HepG2 (cell line): ENCODE measurements at regions not wholly inside any gene's neighbourhood (a gene's known extent, or its start where the extent isn't known, plus 50 kb on each side); places are given as distances from the start of the nearest gene placed in this dataset.

Experiments
- DPF2 ChIP-seq: sonication (generic); formaldehyde crosslinking; IDR thresholded peaks from 2 replicates; pipeline ENCODE4 v1.4.0; 2020; ENCODE audit warnings: mild to moderate bottlenecking, low read depth, missing genetic modification reagents, borderline replicate concordance
- FLYWCH1 ChIP-seq: sonication (generic); formaldehyde crosslinking; IDR thresholded peaks from 2 replicates; pipeline ENCODE4 v1.8.1; 2023; ENCODE audit warnings: mild to moderate bottlenecking, missing genetic modification reagents
- MIER3 ChIP-seq: IDR thresholded peaks from 2 replicates; pipeline ENCODE4 v1.6.1; 2016; ENCODE audit warnings: missing compliant biosample characterization, borderline replicate concordance
- MXI1 ChIP-seq: IDR thresholded peaks from 3 replicates; pipeline ENCODE4 v1.6.1; 2012; ENCODE audit warnings: low read depth, low read length, inconsistent platforms, borderline replicate concordance
- PHF5A ChIP-seq: IDR thresholded peaks from one replicate; pipeline ENCODE4 v1.6.1; 2018; ENCODE audit warnings: low read depth, missing genetic modification reagents; ENCODE audit not compliant: unreplicated experiment
- PITX1 ChIP-seq: sonication (generic); formaldehyde crosslinking; IDR thresholded peaks from 2 replicates; pipeline ENCODE4 v1.5.1; 2020; ENCODE audit warnings: mild to moderate bottlenecking, missing genetic modification reagents
- PLRG1 ChIP-seq: fragments of 450-650 bp; conservative IDR thresholded peaks from 2 replicates; pipeline ENCODE4 v1.6.1; 2016
- TBX2 ChIP-seq: sonication (generic); formaldehyde crosslinking; IDR thresholded peaks from 2 replicates; pipeline ENCODE4 v1.5.0; 2020; ENCODE audit warnings: missing genetic modification reagents, mild to moderate bottlenecking, borderline replicate concordance
- ZBTB40 ChIP-seq, 2 experiments: fragments of 450-650 bp in 1 of 2; sonication (generic) in 1 of 2; formaldehyde crosslinking in 1 of 2; IDR thresholded peaks; 2 replicates each; pipeline versions ENCODE4 v1.6.1 to v1.8.0; 2016 to 2022; ENCODE audit warnings: antibody characterized with exemption in 1 of 2, mild to moderate bottlenecking in 1 of 2, missing genetic modification reagents in 1 of 2
- ZNF768 ChIP-seq: sonication (generic); formaldehyde crosslinking; IDR thresholded peaks from 2 replicates; pipeline ENCODE4 v1.4.0; 2020; ENCODE audit warnings: missing genetic modification reagents
- TF ChIP-seq, protein P1 (sequence below): IDR thresholded peaks from 2 replicates; pipeline ENCODE4 v1.6.1; 2016
- TF ChIP-seq, protein P2 (sequence below): sonication (generic); formaldehyde crosslinking; IDR thresholded peaks from 2 replicates; pipeline ENCODE4 v1.9.0; 2022; ENCODE audit warnings: low read depth, missing genetic modification reagents
- TF ChIP-seq, protein P3 (sequence below): sonication (generic); formaldehyde crosslinking; conservative IDR thresholded peaks from 2 replicates; pipeline ENCODE4 v1.4.0; 2020; ENCODE audit warnings: missing genetic modification reagents
- TF ChIP-seq, protein P4 (sequence below): sonication (generic); formaldehyde crosslinking; IDR thresholded peaks from 2 replicates; pipeline ENCODE4 v1.5.0; 2020; ENCODE audit warnings: missing genetic modification reagents

- no peak for TF ChIP-seq ZBTB40 (IDR thresholded peaks at IDR 0.05)
- peak; percentile 65; the same call in 1 of the 2 replicates for TF ChIP-seq ZBTB40 (CRISPR knock-in tag; IDR thresholded peaks at IDR 0.05)
- no peak for TF ChIP-seq FLYWCH1 (CRISPR knock-in tag)
- peak; percentile 98 for TF ChIP-seq PITX1 (CRISPR knock-in tag)
- peak; percentile 99 for TF ChIP-seq DPF2 (CRISPR knock-in tag)
- TF ChIP-seq MIER3 (CRISPR knock-in tag) = 0 out of 2 replicates have a peak, but pooled peaks have one; percentile 65
- TF ChIP-seq, protein P1, sequence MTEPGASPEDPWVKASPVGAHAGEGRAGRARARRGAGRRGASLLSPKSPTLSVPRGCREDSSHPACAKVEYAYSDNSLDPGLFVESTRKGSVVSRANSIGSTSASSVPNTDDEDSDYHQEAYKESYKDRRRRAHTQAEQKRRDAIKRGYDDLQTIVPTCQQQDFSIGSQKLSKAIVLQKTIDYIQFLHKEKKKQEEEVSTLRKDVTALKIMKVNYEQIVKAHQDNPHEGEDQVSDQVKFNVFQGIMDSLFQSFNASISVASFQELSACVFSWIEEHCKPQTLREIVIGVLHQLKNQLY (CRISPR knock-in tag) = peak; percentile 82
- TF ChIP-seq, protein P2, sequence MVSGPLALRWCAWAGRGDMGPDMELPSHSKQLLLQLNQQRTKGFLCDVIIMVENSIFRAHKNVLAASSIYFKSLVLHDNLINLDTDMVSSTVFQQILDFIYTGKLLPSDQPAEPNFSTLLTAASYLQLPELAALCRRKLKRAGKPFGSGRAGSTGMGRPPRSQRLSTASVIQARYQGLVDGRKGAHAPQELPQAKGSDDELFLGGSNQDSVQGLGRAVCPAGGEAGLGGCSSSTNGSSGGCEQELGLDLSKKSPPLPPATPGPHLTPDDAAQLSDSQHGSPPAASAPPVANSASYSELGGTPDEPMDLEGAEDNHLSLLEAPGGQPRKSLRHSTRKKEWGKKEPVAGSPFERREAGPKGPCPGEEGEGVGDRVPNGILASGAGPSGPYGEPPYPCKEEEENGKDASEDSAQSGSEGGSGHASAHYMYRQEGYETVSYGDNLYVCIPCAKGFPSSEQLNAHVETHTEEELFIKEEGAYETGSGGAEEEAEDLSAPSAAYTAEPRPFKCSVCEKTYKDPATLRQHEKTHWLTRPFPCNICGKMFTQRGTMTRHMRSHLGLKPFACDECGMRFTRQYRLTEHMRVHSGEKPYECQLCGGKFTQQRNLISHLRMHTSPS (CRISPR knock-in tag) = peak; percentile 75; the same call in 1 of the 2 replicates
- TF ChIP-seq, protein P3, sequence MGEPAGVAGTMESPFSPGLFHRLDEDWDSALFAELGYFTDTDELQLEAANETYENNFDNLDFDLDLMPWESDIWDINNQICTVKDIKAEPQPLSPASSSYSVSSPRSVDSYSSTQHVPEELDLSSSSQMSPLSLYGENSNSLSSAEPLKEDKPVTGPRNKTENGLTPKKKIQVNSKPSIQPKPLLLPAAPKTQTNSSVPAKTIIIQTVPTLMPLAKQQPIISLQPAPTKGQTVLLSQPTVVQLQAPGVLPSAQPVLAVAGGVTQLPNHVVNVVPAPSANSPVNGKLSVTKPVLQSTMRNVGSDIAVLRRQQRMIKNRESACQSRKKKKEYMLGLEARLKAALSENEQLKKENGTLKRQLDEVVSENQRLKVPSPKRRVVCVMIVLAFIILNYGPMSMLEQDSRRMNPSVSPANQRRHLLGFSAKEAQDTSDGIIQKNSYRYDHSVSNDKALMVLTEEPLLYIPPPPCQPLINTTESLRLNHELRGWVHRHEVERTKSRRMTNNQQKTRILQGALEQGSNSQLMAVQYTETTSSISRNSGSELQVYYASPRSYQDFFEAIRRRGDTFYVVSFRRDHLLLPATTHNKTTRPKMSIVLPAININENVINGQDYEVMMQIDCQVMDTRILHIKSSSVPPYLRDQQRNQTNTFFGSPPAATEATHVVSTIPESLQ (CRISPR knock-in tag) = no peak
- peak; percentile 97 for TF ChIP-seq TBX2 (CRISPR knock-in tag)
- peak; percentile 56 for TF ChIP-seq PHF5A (CRISPR knock-in tag)
- no peak for TF ChIP-seq ZNF768 (CRISPR knock-in tag)
- TF ChIP-seq, protein P4, sequence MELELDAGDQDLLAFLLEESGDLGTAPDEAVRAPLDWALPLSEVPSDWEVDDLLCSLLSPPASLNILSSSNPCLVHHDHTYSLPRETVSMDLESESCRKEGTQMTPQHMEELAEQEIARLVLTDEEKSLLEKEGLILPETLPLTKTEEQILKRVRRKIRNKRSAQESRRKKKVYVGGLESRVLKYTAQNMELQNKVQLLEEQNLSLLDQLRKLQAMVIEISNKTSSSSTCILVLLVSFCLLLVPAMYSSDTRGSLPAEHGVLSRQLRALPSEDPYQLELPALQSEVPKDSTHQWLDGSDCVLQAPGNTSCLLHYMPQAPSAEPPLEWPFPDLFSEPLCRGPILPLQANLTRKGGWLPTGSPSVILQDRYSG (CRISPR knock-in tag) = 0 out of 2 replicates have a peak, but pooled peaks have one; percentile 52
- no peak for TF ChIP-seq PLRG1
- TF ChIP-seq MXI1 = peak; percentile 72; the same call in 1 of the 3 replicates
Observed at GRCh38 chr1:67534627-67535065, 104.4 kb upstream of the SERBP1 start (continued).
